HG02884 (cell line): ENCODE measurements at regions not wholly inside any gene's neighbourhood (a gene's known extent, or its start where the extent isn't known, plus 50 kb on each side); places are given as distances from the start of the nearest gene placed in this dataset.
"Not testable (repeated sequence)": the region's sequence is repeated elsewhere in the genome, so short reads cannot be mapped to it uniquely, and the experiment has no call there.

Experiments used
- ATAC-seq: cut with Tn5 transposase; IDR thresholded peaks from one replicate; pipeline ENCODE4 v1.9.1; 2021; ENCODE audit warnings: mild to moderate bottlenecking, moderate library complexity; ENCODE audit not compliant: unreplicated experiment

GRCh38 chr14:54251356-54251755, 145.5 kb upstream of the CDKN3 start:
- ATAC-seq, result no peak

- no peak for ATAC-seq
Measured at GRCh38 chr14:54252072-54252730, 144.6 kb upstream of the CDKN3 start.

- ATAC-seq, result peak; percentile 85
Measured at GRCh38 chr14:54253195-54253947, 143.4 kb upstream of the CDKN3 start.

- no peak for ATAC-seq
Measured at GRCh38 chr14:54256156-54256555, 140.7 kb upstream of the CDKN3 start.

GRCh38 chr14:54257424-54257823, 139.4 kb upstream of the CDKN3 start:
- no peak for ATAC-seq

GRCh38 chr14:54258382-54258781, 138.4 kb upstream of the CDKN3 start:
- ATAC-seq, result no peak

GRCh38 chr14:54259821-54260220, 137.0 kb upstream of the CDKN3 start:
- ATAC-seq, result no peak

- no peak for ATAC-seq
Measured at GRCh38 chr14:54261283-54261682, 135.5 kb upstream of the CDKN3 start.

- ATAC-seq, result not testable (repeated sequence)
Measured at GRCh38 chr14:54266616-54267015, 130.2 kb upstream of the CDKN3 start.

- peak; percentile 77 for ATAC-seq
Measured at GRCh38 chr14:54267172-54267571, 129.6 kb upstream of the CDKN3 start.

- ATAC-seq, result no peak
Measured at GRCh38 chr14:54275997-54276725, 120.6 kb upstream of the CDKN3 start.

GRCh38 chr14:54278087-54278486, 118.7 kb upstream of the CDKN3 start:
- no peak for ATAC-seq

- no peak for ATAC-seq
Measured at GRCh38 chr14:54278665-54279295, 118.0 kb upstream of the CDKN3 start.

- no peak for ATAC-seq
Measured at GRCh38 chr14:54282849-54283248, 114.0 kb upstream of the CDKN3 start.

- ATAC-seq, result no peak
Measured at GRCh38 chr14:54285030-54285429, 111.8 kb upstream of the CDKN3 start.

- ATAC-seq, result no peak
Measured at GRCh38 chr14:54291491-54292191, 105.2 kb upstream of the CDKN3 start.

GRCh38 chr14:54294802-54295201, 102.0 kb upstream of the CDKN3 start:
- ATAC-seq, result no peak

- no peak for ATAC-seq
Measured at GRCh38 chr14:54299410-54300363, 97.1 kb upstream of the CDKN3 start.

- ATAC-seq, result no peak
Measured at GRCh38 chr14:54300881-54301280, 95.9 kb upstream of the CDKN3 start.

- ATAC-seq, result no peak
Measured at GRCh38 chr14:54301359-54301758, 95.4 kb upstream of the CDKN3 start.
